SKM-1 treated with dmso at 0.1 percent for 144 hours (cell line): ENCODE measurements at regions not wholly inside any gene's neighbourhood (a gene's known extent, or its start where the extent isn't known, plus 50 kb on each side); places are given as distances from the start of the nearest gene placed in this dataset.

Experiments used
- DNase-seq: peaks from one replicate; lab custom pipeline; 2025; ENCODE audit not compliant: unreplicated experiment; lab: John Stamatoyannopoulos, UW

DNA sequence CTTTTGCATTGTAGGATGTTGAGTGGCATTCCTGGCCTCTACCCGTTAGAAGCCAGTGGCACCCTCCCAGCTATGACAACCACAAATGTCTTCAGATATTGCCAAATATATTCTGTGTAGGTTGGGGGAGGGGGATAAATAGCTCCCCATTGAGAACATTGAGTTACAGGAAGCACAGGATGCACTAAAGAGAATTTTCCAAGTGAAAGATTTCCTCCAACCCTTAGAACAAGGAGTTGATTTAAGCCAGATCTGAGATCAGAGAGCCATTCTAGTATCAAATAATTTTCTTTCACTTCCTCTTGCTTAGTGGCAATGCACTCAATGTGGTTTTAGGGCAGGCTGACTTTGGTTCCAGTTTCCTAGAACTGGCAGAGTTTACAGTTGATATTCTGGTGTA is 436.6 kb downstream of the C4orf33 start:
- DNase-seq = peak; percentile 63

DNA sequence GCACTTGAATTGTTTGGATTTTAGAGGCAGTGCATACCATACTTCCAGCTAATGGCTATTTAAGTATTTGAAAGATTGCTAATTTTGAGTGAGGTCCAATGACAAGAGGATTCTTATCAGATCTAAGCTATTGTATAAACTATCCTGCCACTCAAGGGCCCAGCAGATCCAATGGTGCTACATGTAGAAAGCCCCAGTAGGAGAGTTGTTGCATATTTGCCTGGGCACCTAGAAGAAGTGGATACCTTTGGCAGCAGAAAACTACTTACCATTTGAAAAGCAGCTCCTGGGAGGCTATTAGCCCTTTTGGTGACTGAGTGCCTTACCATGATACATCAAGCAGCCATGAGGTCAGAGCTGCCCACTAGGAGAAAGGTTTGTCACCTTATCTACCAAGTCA is 447.3 kb downstream of the C4orf33 start:
- no peak for DNase-seq

DNA sequence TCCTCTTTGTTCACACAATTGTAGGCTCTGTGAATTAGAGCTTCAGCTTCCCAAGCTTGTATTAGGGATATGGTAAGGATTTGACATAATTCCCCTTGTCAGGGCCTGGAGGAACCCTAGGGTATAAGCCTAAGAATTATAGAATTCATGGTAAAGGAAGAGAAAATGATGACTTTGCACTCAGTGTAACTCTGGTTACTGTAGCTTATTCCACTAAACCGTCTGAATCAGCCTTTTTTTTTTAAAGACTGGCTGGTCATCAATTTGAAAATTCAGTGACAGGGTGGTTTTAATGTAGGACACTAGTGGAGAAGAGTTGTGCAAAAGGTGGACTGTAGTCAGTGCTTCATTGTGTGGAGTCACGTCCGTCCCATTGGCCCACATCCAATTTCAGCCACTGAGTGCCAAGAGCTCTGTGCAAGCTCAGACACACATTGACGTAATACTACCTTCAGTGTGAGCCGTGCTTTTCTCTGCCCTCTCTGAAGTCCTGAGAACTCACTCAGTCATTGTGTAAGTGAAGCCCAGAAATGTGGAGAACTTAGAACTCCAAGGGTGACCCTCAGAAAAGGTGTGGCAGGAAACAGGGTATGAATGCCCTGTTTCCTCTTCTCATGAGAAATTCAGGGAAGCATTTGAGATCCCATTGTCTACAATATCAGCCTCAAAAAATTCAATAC is 449.8 kb downstream of the C4orf33 start:
- no peak for DNase-seq

DNA sequence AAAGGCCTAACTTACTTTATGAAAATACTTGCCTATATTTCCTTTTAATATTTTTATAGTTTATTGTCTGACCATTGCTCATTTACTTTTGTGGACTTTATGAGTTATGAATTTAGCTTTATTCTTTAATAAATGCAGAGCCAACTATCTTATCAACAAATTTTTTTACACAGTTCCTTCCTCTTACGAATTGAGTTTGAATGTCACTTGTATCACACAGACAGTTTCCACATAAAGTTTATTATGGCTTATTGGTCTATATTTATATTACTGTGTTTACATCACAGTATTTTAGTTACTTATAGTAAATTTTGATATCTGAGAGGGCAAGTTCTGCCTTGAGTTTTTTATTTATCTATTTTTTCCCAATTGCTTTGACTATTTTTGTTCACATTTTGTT is 450.6 kb downstream of the C4orf33 start:
- DNase-seq = no peak

DNA sequence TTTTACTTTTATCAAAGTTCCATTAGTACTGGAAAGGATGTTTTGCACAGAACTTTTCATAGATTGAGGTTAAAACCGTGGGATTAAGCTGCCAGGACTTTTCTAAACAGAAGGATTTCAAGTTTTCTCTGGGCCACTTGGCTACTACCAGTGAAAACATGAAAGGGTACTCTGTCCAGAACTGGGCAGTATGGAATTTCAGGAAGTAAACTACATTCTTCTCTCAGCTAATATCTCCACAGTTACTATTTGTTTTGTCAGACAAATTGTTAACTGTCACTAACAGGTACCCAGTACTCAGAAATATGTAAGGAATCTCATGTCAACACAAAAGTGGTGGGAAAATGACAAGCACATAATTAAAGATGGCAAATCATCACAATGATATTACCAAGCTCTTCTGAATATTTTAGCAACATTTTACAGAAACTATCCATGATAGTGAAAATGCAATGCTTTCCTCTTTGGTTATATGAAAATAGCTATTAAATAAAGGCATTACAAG is 454.4 kb downstream of the C4orf33 start:
- no peak for DNase-seq

DNA sequence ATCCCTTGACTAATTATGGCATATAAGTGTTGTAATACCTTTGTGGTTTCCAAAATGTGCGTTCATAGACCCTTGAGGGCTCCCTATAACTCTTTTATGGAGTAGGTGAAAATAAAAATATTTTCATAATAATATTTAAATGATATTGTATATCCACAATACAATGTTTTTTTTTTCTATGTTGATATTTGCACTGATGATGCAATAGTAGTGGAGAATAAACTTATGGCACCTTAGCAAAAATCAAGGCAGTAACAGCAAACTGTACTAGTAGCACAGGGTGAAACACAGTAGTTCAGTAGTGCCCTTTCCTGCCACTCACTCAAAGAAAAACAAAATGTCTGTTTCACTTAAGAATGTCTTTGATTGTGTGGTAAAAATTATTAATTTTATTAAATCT is 465.3 kb downstream of the C4orf33 start:
- DNase-seq = no peak

DNA sequence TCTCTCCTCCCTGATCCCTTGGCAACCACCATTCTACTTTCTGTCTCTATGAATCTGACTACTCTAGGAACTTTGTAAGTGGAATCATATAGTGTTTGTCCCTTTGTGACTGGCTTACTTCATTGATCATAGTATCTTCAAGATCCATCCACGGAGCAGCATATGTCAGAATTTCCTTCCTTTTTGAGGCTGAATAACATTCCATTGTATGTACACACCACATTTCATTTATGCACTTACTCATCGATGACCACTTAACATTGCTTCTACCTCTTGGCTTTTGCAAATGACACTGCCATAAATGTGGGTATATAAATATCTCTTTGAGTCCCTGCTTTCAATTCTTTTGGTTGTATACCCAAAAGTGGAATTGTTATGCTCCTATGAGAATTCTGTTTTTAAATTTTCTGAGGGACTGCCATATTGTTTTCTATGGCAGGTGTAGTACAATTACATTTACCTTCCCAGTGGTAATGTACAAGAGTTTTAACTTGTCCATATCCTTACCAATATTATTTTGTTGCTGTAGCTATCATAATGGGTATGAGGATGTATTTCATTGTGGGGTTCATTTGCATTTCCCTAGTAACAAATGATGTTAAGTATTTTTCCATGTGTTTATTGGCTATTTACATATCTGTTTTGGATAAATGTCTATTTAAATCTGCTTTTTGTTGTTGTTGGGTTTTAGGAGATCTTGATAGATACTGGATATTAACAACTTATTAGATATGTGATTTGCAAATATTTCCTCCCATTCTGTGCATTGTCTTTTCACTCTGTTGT is 466.1 kb downstream of the C4orf33 start:
- DNase-seq = no peak

DNA sequence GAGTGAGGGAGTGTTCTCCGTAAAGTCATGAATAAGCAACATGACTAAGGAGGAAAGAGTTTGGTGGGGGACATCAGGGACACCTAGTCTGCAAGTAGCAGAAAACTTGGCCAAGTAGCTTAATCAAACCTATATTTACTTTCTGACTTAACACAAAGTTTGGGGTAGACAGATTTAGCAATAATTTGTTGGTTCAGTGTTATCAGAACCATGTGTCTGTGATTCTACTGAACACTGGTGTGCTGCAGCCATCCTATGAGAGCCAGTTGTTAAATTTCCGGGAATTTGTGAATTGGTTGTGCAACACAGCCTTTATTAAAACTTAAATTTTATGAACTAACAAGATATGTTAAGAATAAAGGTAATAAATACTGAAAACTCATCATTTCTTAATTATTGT is 469.3 kb downstream of the C4orf33 start:
- DNase-seq = no peak

DNA sequence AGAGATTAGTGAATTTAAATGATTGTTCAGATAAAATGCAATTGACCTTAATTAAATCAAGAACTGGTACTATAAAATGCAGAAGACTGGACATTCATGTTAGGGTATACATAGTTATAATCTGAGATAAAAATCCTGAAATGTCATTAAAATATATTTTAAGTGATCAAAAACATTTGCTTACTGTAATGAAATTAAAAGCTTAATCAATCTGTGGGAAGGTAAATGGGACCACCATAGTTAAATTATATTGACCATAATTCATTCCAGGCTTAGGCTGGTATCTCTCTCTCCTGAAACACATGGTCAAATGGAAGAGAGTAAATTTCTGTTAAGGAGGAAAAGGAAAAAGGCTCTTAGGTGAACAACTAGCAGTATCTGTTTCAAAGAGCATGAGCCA is 474.4 kb downstream of the C4orf33 start:
- DNase-seq = no peak

DNA sequence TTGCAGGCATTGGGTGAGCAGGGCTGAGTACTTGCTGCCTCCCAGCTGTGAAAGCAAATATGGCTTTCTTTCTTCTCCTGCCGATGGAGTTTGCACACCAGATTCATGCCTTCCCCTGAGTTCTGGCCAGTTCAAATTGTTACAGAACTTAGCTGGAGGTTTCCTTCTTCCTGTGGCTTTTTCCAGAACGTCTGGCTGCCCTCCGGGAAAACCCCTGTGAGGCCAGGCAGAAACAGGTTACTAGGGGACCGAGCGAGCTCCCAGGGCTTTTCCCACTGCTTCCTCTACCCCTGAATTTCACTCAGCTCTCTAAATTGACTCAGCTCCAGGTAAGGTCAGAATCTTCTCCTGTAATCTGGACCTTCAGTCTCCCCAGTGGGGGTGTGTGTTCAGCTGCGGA is 482.4 kb downstream of the C4orf33 start:
- no peak for DNase-seq

DNA sequence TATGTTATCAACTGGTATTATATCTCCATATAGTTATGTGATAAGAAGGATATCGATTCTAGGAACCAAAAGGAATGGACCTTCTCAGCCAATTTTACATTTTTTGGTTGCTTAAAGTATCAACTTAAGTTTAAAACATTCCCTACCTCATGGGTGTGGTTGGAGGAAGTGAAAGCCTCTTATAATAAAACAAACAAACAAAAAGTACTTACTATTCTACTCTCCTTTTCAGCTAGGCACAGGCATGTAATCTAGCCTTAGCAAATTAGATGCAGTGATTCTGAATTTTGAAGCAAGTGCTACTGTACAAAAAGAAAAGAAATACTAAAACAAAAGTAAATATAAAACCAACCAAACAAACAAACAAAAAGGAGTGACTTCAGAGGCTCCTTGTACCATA is 485.4 kb downstream of the C4orf33 start:
- no peak for DNase-seq

DNA sequence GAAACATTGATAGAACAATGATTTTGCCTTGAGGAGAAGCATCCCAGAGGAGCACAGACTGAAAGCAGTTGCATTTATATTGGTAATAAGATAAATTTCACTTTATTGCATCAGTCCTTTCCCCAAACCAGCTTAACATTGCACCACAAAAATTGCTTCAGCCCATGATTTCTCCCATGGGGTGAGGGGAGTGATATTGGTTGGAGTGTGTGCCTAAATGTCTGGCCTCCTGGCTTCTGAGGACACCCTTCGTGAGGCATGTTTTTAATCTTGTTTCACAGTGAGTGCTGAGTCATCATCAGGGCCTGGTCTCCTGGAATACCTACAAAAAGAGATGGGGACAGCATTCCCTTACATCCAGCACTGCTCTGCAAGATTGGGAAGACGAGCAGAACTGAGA is 487.9 kb downstream of the C4orf33 start:
- DNase-seq = peak; percentile 13

DNA sequence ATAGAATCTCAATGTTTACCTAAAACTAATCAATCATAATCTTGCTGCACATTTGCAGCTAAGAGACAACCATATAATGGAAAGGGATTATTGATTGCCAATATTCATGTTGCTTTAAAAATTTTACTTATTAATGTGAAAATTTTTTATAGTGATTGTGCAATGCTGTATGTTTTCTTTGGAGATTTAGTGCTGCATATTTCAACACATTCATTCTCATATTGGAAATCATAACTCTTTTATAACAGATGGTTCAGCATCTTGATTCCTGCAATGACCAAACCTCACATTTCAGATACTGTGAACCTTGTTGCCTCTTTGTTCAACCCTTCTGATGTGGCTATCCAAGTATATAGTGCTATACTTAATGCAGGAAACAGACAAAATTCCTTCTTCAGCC is 502.6 kb downstream of the C4orf33 start:
- DNase-seq = no peak

DNA sequence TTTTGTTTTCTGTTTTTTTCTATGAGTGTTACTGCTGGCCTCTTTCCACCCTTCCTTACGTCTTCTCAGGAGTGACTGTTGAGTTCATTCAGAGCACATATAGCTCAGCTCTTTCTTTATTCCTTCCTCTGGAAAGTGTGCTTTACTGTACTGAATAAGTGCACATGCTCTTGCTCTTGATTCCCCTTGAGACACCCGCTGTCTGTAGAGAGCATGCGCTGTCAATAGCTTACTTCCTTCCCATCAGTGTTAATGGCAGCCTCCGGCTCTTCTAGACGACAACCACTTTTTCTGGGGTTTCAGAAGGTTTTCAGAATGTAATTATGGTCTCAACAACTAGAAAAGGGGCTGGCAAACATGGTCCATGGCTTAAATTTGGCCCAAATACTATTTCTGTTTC is 504.9 kb downstream of the C4orf33 start:
- no peak for DNase-seq

DNA sequence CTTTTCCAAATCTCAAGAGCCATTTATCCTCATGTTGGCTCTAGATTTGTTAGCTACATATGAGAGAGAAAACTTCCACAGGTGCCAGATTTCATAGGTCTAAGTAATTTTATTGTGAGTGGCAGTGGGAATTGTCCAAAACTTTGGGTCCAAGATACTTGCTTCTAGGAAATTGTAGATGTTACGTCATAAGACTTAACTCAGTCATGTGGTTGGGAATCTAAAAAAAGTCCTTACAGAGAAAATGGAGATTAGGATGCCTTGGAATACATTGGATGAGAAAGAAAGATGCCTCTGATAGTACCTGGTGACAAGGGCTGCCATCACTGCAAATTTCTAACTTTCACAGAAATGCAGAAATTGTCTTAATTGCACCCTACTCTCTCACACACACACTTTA is 506.5 kb downstream of the C4orf33 start:
- DNase-seq = no peak

DNA sequence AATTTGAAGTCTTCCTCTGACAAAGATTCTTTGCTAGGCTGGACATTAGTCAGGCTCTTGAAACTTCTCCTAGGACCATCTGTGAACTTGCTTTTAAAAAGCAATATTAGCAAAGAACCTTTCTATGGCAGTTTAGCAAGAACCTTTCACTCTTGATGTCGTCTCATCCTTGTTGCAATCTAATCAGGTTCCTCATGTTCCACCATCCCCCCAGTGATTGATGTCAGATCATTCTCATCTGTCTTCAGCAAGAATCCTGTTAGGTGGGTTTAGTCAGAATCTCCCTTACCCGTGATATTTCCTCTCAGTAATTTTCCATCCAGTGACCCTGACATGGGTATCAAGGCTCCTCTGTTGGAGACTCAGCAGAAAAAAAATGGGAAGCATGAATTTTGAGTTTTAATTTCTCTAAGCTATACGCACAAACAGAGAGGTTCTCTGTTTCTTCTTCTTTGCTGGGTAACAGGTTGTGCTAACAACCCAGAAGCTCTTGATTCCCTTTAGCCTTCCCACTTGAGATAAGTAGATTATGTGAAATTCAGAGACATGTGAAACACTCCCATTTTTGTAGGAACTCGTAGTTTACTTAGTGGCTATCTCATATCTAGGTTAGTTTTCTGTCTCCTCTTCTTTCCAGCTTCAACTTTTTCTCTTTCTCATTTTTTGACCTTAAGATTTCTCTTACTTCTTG is 507.4 kb downstream of the C4orf33 start:
- DNase-seq = no peak

DNA sequence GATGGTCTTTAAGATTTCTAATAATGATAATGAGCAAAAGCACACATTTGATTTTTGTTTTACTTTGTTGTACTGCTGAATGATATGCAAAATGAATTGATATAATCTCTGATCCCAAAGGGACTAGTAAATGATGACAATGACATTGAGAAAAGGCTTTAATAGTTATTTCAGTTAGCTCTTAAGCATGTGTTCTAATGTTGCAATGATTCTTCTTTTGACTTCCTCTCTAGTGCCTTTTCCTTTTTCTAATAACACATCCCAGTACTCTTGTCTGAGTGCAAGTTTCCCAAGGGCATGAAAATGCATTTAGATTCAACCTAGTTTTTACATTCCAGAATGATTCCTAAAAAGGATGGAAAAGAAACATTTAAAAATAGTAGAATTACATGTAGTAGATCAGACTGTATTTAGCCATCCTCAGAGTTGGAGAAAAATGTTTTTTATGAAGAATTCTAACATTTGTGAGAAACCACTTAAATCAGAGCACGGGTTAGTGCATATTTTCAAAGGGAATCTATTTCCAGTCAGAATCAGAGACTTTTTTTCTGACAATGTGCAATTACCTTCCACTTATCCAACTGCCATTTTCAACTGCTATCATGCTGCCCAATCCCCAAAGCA is 508.8 kb downstream of the C4orf33 start:
- DNase-seq = peak; percentile 23

DNA sequence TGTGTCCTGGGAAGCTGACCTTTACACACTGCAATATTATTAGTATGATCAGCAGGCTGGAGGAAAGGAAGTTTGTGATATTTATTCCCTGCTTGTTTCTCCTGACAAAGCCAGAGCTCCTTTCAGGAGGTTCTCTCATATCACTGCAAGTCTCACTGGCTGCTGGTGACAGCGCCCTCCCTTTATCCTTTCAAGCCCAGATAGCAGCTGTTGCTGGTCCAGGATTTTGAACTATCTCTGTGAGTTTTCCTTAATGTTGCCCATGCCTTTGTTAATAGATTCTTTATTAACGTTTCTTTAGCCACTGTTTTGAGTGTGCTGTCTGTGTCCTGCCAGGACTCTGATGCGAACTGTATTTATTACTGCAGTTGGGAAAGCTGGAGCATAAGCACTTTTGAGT is 518.7 kb downstream of the C4orf33 start:
- no peak for DNase-seq

DNA sequence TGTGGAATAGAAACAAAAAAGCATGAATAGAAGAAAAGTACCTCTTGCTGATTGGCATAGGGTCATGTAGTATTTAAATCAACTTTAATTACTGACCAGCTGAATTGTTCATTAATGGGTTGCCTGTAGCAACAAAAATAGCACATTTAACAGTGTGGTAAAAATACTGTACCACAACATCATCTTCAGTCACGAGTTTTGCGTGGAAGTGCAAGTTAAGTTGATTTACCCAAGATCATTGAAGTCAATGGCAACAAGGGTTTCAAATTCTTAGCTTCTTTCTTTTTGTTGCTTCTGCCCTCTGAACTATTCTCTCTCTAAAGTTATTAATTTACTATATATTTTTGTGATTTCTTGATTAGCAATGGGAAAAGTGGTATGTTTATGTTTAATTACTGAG is 526.6 kb downstream of the C4orf33 start:
- no peak for DNase-seq

DNA sequence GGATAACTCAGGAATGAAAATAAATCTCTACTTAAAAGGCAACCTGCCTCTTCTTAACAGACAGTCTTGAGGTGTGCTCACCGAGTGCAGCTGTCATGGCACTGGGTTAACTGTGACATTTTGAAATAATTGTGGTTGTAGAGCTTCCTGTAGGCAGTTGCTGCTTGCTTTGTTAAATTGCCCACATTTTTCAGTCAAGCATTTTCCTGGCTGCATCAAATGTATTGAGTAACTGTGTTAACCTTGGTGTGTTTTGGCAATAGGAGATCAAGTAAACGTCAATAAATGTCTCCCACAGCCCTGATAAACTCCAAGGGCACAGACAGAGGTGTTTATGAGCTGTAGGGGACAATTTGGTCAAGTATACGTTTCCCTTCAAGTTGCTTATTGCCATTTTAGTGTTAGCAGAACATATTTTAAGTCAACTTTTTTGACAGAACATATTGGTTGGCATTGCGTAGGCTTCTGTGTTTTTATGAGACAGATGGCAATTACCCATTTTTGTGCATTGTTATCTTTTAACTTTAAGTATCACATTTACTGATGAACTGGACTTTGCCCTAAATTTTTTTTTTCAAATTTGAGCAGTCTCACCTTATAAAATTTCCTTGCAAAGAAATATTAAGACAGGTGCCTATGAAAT is 527.4 kb downstream of the C4orf33 start:
- peak; percentile 81 for DNase-seq

DNA sequence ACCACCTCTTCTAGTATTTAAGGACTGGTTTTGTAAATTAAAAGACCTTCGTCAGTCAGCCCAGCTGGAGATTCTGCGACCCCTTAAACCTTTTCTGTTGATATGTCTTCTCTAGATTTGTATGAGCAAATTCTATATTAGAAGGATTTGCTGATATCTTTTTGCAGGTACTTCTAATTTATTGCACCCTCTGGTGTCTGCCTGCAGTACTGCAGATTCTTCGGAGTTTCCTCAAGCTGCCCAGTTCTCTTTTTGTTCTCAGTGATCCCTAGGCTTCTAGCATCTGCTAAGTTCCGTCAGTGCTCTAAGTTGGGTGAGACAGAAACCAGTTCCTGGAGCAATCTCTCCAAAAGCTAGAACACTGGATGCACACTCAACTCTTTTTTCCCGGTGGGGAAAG is 545.2 kb downstream of the C4orf33 start:
- DNase-seq = peak; percentile 43
